SH-SY5Y (cell line): ENCODE measurements at regions not wholly inside any gene's neighbourhood (a gene's known extent, or its start where the extent isn't known, plus 50 kb on each side); places are given as distances from the start of the nearest gene placed in this dataset.

Source experiments
- GATA2 ChIP-seq: IDR thresholded peaks from 2 replicates; pipeline ENCODE4 v1.6.1; 2011; ENCODE audit warnings: mild to moderate bottlenecking, low read depth, low read length
- GATA3 ChIP-seq: IDR thresholded peaks from 2 replicates; pipeline ENCODE4 v1.6.1; 2011; ENCODE audit warnings: low read depth, mild to moderate bottlenecking, low read length, moderate library complexity

GRCh38 chr5:91296674-91297143 is 86.4 kb downstream of the ARRDC3 start:
- no peak for TF ChIP-seq GATA2
- TF ChIP-seq GATA3: no peak
